ENCODE measurements at regions not wholly inside any gene's neighbourhood (a gene's known extent, or its start where the extent isn't known, plus 50 kb on each side); places are given as distances from the start of the nearest gene placed in this dataset.

DNA sequence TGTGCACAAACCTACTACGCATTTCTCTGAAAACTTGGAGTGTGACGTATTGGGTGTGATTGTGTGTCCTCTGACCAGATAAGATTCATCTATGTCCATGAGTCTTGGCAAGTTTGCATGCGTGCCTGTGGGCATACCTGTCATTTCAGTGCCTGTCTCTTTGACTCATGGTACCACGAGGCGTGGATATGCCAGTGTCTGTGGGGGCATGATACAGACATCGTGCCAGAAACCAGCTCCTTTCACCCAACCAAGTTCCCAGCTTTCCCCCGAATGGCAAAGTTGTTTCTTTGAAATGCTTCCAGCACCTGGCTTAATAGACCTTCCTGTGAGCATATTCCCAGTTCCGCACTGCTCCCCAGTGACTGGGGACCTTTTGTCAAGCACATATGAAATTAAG, 241.9 kb upstream of the MVB12B start:
- no peak overlapping the region for H3K4me2 ChIP-seq (ENCODE audit: insufficient read depth, low read length)
- H3K4me1 ChIP-seq (replicated peaks in 1 of 2; ENCODE audit: control insufficient read depth in 2 of 2, insufficient read depth in 2 of 2, low read length in 2 of 2), result no peaks in the 10 kb centered on the region
- WGBS (ENCODE audit: insufficient coverage, low coverage, missing lambda C conversion rate), result under 1% methylated on average over 8 of the region's 8 CpGs
- ChIA-PET CTCF (ENCODE audit: low intra/inter-chr PET ratio) (no interaction called here), POLR2A (interaction anchor here (1.1 to 1.8 kb wide), 2 partner anchors 12 to 30 kb away, joined by 3 to 5 read pairs; no protein-coding TSS in a partner anchor)
- H3K9me3 ChIP-seq (replicated peaks; ENCODE audit: control insufficient read depth, insufficient read depth, low read depth, low read length), result no peaks in the 10 kb centered on the region
- intact Hi-C loops (cut with micrococcal nuclease) (no loop called here), in situ Hi-C loops (cut with MboI) (no loop called here)
- H3K4me3 ChIP-seq, result no peak overlapping the region
- no peaks in the 10 kb centered on the region for H4K20me1 ChIP-seq (replicated peaks; ENCODE audit: control insufficient read depth, insufficient read depth, low read length)
- no peak overlapping the region for H3K27ac ChIP-seq (ENCODE audit: extremely low read depth, low read depth, low read length)
- FAIRE-seq (no peak), DNase-seq (ENCODE audit: extremely low read depth in 1 of 4, low spot score in 3 of 4) (no peak), ATAC-seq (no peak)
- TF ChIP-seq HDAC6 (IDR thresholded peaks at IDR 0.05; ENCODE audit: low read depth, low read length) (no peak), TAF7 (tag; IDR thresholded peaks at IDR 0.05) (no peak), GABPB2 (CRISPR knock-in tag; conservative IDR thresholded peaks at IDR 0.05) (no peak), GABPB1 (CRISPR knock-in tag; IDR thresholded peaks at IDR 0.05) (no peak), ZNF408 (CRISPR knock-in tag; IDR thresholded peaks at IDR 0.05; ENCODE audit: low read depth) (no peak), SRSF1 (IDR thresholded peaks at IDR 0.05; ENCODE audit: low read depth, low read length) (no peak), HMGN3 (IDR thresholded peaks at IDR 0.05; ENCODE audit: borderline replicate concordance, extremely low read depth, insufficient read length, low read depth, low read length) (no peak), TRIM24 (IDR thresholded peaks at IDR 0.05) (no peak), HDAC1 (IDR thresholded peaks at IDR 0.05) (no peak), SMARCA4 (IDR thresholded peaks at IDR 0.05) (no peak), ZNF778 (CRISPR knock-in tag; IDR thresholded peaks at IDR 0.05) (no peak), E2F3 (CRISPR knock-in tag; IDR thresholded peaks at IDR 0.05) (no peak), ZNF830 (CRISPR knock-in tag; IDR thresholded peaks at IDR 0.05) (no peak), CREBBP (IDR thresholded peaks at IDR 0.05; ENCODE audit: low read depth, low read length) (no peak), RFX7 (CRISPR knock-in tag; IDR thresholded peaks at IDR 0.05) (no peak), XRCC3 (IDR thresholded peaks at IDR 0.05) (no peak)
- TF ChIP-seq, protein P1, sequence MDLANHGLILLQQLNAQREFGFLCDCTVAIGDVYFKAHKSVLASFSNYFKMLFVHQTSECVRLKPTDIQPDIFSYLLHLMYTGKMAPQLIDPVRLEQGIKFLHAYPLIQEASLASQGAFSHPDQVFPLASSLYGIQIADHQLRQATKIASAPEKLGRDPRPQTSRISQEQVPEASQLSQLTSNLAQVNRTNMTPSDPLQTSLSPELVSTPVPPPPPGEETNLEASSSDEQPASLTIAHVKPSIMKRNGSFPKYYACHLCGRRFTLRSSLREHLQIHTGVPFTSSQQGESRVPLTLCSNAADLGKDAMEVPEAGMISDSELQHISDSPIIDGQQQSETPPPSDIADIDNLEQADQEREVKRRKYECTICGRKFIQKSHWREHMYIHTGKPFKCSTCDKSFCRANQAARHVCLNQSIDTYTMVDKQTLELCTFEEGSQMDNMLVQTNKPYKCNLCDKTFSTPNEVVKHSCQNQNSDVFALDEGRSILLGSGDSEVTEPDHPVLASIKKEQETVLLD (IDR thresholded peaks at IDR 0.05), result no peak
- no TSS peak for BruUV-seq (replicated peaks)
- H3K9me1 ChIP-seq (ENCODE audit: control insufficient read depth, insufficient read depth, low read length), result no peaks in the 10 kb centered on the region
- no peaks in the 10 kb centered on the region; a peak in 1 of 5 replicates for H3K27me3 ChIP-seq (ENCODE audit: control insufficient read depth in 2 of 2, insufficient read depth in 2 of 2, low read length in 2 of 2)
- no peak overlapping the region for H3K9ac ChIP-seq (ENCODE audit: insufficient read depth in 1 of 2, low read depth in 2 of 2, low read length in 2 of 2)
- H2AFZ ChIP-seq (ENCODE audit: low read depth, low read length), result no peak overlapping the region
- no peaks in the 10 kb centered on the region for H3K79me2 ChIP-seq (ENCODE audit: control insufficient read depth, insufficient read depth, low read length)
- no peaks in the 10 kb centered on the region for H3K36me3 ChIP-seq (ENCODE audit: control insufficient read depth, insufficient read depth, low read length)

Measured in K562 (cell line).